GM12864 (cell line): ENCODE measurements at regions not wholly inside any gene's neighbourhood (a gene's known extent, or its start where the extent isn't known, plus 50 kb on each side); places are given as distances from the start of the nearest gene placed in this dataset.

Experiments used
- DNase-seq: peaks from one replicate; pipeline ENCODE4 v3.0.0-alpha.2; 2011; ENCODE audit warnings: low read depth
- H3K4me3 ChIP-seq: 2 replicates; pipeline ENCODE4 v1.5.1; 2011; ENCODE audit warnings: mild to moderate bottlenecking, low read depth, low read length, control low read depth
- TF ChIP-seq, protein P1 (sequence below): IDR thresholded peaks from 2 replicates; pipeline ENCODE4 v1.5.1; 2011; ENCODE audit warnings: low read depth, mild to moderate bottlenecking, moderate library complexity, low read length, control low read depth, inconsistent platforms; ENCODE audit errors: missing control alignments

- TF ChIP-seq, protein P1, sequence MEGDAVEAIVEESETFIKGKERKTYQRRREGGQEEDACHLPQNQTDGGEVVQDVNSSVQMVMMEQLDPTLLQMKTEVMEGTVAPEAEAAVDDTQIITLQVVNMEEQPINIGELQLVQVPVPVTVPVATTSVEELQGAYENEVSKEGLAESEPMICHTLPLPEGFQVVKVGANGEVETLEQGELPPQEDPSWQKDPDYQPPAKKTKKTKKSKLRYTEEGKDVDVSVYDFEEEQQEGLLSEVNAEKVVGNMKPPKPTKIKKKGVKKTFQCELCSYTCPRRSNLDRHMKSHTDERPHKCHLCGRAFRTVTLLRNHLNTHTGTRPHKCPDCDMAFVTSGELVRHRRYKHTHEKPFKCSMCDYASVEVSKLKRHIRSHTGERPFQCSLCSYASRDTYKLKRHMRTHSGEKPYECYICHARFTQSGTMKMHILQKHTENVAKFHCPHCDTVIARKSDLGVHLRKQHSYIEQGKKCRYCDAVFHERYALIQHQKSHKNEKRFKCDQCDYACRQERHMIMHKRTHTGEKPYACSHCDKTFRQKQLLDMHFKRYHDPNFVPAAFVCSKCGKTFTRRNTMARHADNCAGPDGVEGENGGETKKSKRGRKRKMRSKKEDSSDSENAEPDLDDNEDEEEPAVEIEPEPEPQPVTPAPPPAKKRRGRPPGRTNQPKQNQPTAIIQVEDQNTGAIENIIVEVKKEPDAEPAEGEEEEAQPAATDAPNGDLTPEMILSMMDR: no peak
- DNase-seq: no peak
- no peak overlapping the region for H3K4me3 ChIP-seq
These were observed 162.3 kb upstream of the TPM1 start for GRCh38 chr15:62880278-62880677.

GRCh38 chr15:62881056-62881455 lies 161.5 kb upstream of the TPM1 start:
- TF ChIP-seq, protein P1: no peak
- H3K4me3 ChIP-seq: no peak overlapping the region
- DNase-seq: no peak

- no peak for DNase-seq
- TF ChIP-seq, protein P1: no peak
- H3K4me3 ChIP-seq: no peak overlapping the region
These were observed 158.5 kb upstream of the TPM1 start for GRCh38 chr15:62883938-62884479.

GRCh38 chr15:62886431-62887071 lies 156.0 kb upstream of the TPM1 start:
- TF ChIP-seq, protein P1: no peak
- no peak for DNase-seq
- no peak overlapping the region for H3K4me3 ChIP-seq

GRCh38 chr15:62887113-62887570 lies 155.4 kb upstream of the TPM1 start:
- H3K4me3 ChIP-seq: no peak overlapping the region
- no peak for DNase-seq
- TF ChIP-seq, protein P1: no peak

GRCh38 chr15:62888623-62889022 lies 153.9 kb upstream of the TPM1 start:
- DNase-seq: no peak
- TF ChIP-seq, protein P1: no peak
- no peak overlapping the region for H3K4me3 ChIP-seq

GRCh38 chr15:62889141-62889661 lies 153.3 kb upstream of the TPM1 start:
- DNase-seq: no peak
- no peak overlapping the region for H3K4me3 ChIP-seq
- TF ChIP-seq, protein P1: no peak
